Adrenal gland (tissue), 5 donors: ENCODE measurements at regions not wholly inside any gene's neighbourhood (a gene's known extent, or its start where the extent isn't known, plus 50 kb on each side); places are given as distances from the start of the nearest gene placed in this dataset.

ENCODE experiments used
- POLR2A ChIP-seq, 2 donors: fragments of 450-650 bp; IDR thresholded peaks; one replicate each; pipeline ENCODE4 v1.6.1; 2017; ENCODE audit warnings: antibody characterized with exemption in 2 of 2, mild to moderate bottlenecking in 2 of 2, moderate library complexity in 1 of 2
- TF ChIP-seq, protein P1 (sequence below), 6 experiments: fragments of 450-650 bp in 4 of 6; fragments of 200-600 bp in 2 of 6; sonication (generic) in 1 of 6; IDR thresholded peaks; 1 replicate in 5 of 6; 2 replicates in 1 of 6; pipeline versions ENCODE4 v1.5.1 to v1.8.0; 2016 to 2021; ENCODE audit warnings: antibody characterized with exemption in 6 of 6, mild to moderate bottlenecking in 2 of 6, moderate library complexity in 1 of 6
- donor health status: DM: no; HTN: no; CAD: no.

DNA sequence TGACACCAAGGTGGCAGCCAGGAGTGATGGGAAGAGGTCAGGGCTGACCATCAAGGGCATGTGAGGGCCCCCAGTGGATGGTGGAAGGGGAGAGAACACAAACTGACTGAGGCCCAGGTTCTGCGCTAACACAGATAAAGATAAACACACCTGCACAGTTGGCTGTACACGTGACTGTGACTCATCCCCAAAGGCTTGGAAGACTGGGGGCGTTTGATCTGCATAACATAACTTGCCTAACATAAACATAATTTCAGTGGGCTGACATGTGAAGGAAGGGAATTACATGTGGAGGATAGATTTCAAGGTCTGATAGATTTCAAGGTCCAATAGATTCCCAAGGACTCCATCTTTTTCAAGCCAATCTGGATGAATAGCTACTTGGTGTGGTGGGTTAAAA, 100.9 kb upstream of the TNRC6C start:
- TF ChIP-seq, protein P1, sequence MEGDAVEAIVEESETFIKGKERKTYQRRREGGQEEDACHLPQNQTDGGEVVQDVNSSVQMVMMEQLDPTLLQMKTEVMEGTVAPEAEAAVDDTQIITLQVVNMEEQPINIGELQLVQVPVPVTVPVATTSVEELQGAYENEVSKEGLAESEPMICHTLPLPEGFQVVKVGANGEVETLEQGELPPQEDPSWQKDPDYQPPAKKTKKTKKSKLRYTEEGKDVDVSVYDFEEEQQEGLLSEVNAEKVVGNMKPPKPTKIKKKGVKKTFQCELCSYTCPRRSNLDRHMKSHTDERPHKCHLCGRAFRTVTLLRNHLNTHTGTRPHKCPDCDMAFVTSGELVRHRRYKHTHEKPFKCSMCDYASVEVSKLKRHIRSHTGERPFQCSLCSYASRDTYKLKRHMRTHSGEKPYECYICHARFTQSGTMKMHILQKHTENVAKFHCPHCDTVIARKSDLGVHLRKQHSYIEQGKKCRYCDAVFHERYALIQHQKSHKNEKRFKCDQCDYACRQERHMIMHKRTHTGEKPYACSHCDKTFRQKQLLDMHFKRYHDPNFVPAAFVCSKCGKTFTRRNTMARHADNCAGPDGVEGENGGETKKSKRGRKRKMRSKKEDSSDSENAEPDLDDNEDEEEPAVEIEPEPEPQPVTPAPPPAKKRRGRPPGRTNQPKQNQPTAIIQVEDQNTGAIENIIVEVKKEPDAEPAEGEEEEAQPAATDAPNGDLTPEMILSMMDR (IDR thresholded peaks at IDR 0.05), result no peak
- no peak for TF ChIP-seq POLR2A (IDR thresholded peaks at IDR 0.05)
